Spleen (tissue), 11 donors: ENCODE measurements at regions not wholly inside any gene's neighbourhood (a gene's known extent, or its start where the extent isn't known, plus 50 kb on each side); places are given as distances from the start of the nearest gene placed in this dataset.

Source experiments
- DNase-seq: peaks from one replicate; pipeline ENCODE4 v3.0.0-alpha.2; 2020
- H3K27ac ChIP-seq, 8 donors: fragments of 200-600 bp; sonication (generic) in 7 of 8; 1 replicate in 4 of 8; 2 replicates in 4 of 8; pipeline versions ENCODE4 v1.5.0 to v1.8.0; 2016 to 2021; ENCODE audit warnings: inconsistent platforms in 4 of 8, mild to moderate bottlenecking in 4 of 8, moderate library complexity in 1 of 8
- H3K27me3 ChIP-seq, 7 donors: fragments of 200-600 bp; sonication (generic) in 6 of 7; replicated peaks in 1 of 7; 1 replicate in 4 of 7; 2 replicates in 3 of 7; pipeline versions ENCODE4 v1.5.0 to v1.8.0; 2016 to 2021; ENCODE audit warnings: inconsistent platforms in 3 of 7, mild to moderate bottlenecking in 1 of 7
- H3K36me3 ChIP-seq, 6 donors: fragments of 200-600 bp; sonication (generic) in 5 of 6; 1 replicate in 4 of 6; 2 replicates in 2 of 6; pipeline versions ENCODE4 v1.5.0 to v1.8.0; 2016 to 2021; ENCODE audit warnings: inconsistent platforms in 2 of 6
- H3K4me1 ChIP-seq, 6 donors: fragments of 200-600 bp; sonication (generic) in 5 of 6; 1 replicate in 3 of 6; 2 replicates in 3 of 6; pipeline versions ENCODE4 v1.5.0 to v1.8.0; 2016 to 2021; ENCODE audit warnings: inconsistent platforms in 3 of 6
- H3K4me3 ChIP-seq, 8 donors: fragments of 200-600 bp; sonication (generic) in 7 of 8; 1 replicate in 4 of 8; 2 replicates in 4 of 8; pipeline versions ENCODE4 v1.5.0 to v1.8.0; 2016 to 2021; ENCODE audit warnings: inconsistent platforms in 4 of 8, mild to moderate bottlenecking in 4 of 8, moderate library complexity in 2 of 8
- H3K9me3 ChIP-seq, 8 donors: fragments of 200-600 bp; sonication (generic) in 7 of 8; 1 replicate in 4 of 8; 2 replicates in 4 of 8; pipeline versions ENCODE4 v1.5.0 to v1.8.0; 2016 to 2021; ENCODE audit warnings: inconsistent platforms in 4 of 8
- CTCF ChIP-seq, 11 experiments: fragments of 200-600 bp in 7 of 11; fragments of 450-650 bp in 4 of 11; sonication (generic) in 4 of 11; IDR thresholded peaks in 8 of 11; conservative IDR thresholded peaks in 3 of 11; 1 replicate in 7 of 11; 2 replicates in 4 of 11; pipeline versions ENCODE4 v1.4.0 to v1.8.0; 2016 to 2021; ENCODE audit warnings: antibody characterized with exemption in 11 of 11, inconsistent platforms in 4 of 11, mild to moderate bottlenecking in 1 of 11
- POLR2A ChIP-seq, 3 donors: fragments of 450-650 bp; IDR thresholded peaks; one replicate each; pipeline ENCODE4 v1.5.1; 2017; ENCODE audit warnings: antibody characterized with exemption in 3 of 3, mild to moderate bottlenecking in 1 of 3
- POLR2AphosphoS5 ChIP-seq, 3 donors: sonication (generic); formaldehyde crosslinking; IDR thresholded peaks; one replicate each; pipeline ENCODE4 v1.5.1; 2017; ENCODE audit warnings: antibody characterized with exemption in 3 of 3
- WGBS, 5 donors: extraction: QIAGEN DNeasy Blood & Tissue Kit in 3 of 5; methylation state at CpG; one replicate each; pipeline versions ENCODE4 v1.1.5 to v1.1.7; 2013 to 2018; 5-methylcytosine and 5-hydroxymethylcytosine counted together
- intact Hi-C: fragments of 100-400 bp; cut with DNase I; formaldehyde crosslinking; loops from one replicate; pipeline ENCODE4 v1.15.0; 2023; ENCODE audit warnings: low total_unique reads
- donor health status: healthy with polysubstance abuse.
- donor health status: DM: no; HTN: no; CAD: no; lungs with moderate emphysema.
- donor health status: DM: no; HTN: no; CAD: no.
- donor health status: Bipolar disorder and iron deficiency.
- donor health status: healthy.
- donor health status: DM: no; HTN: no; CAD: no.
- donor health status: DM: yes; HTN: yes; CAD: no.

- TF ChIP-seq POLR2AphosphoS5 (IDR thresholded peaks at IDR 0.05) (no peak), CTCF (IDR thresholded peaks at IDR 0.05 in 8 of 11, conservative IDR thresholded peaks at IDR 0.05 in 3 of 11) (no peak), POLR2A (IDR thresholded peaks at IDR 0.05) (no peak)
- H3K4me3 ChIP-seq: no peak overlapping the region
- intact Hi-C loops: no loop called here
- WGBS, 5 donors: 91 to 95% (median 95%) methylated on average over 9 of the region's 9 CpGs
- no peaks in the 10 kb centered on the region for H3K9me3 ChIP-seq
- DNase-seq: no peak
- no peaks in the 10 kb centered on the region for H3K27me3 ChIP-seq
- peaks cover 0 to 9% (median 1%) of the 10 kb centered on the region in 6 donors for H3K36me3 ChIP-seq
- peaks cover 8 to 58% (median 29%) of the 10 kb centered on the region in 6 donors for H3K4me1 ChIP-seq
- no peak overlapping the region for H3K27ac ChIP-seq
Observed at GRCh38 chr6:144652292-144652891, 367.3 kb downstream of the UTRN start.

GRCh38 chr6:144653885-144654505 lies 368.9 kb downstream of the UTRN start:
- Histone ChIP-seq H3K9me3 (no peaks in the 10 kb centered on the region), H3K27ac (peak overlapping the region in 7 of 8 donors; percentile 11 to 69 (median 56)), H3K4me1 (peaks cover 8 to 64% (median 43%) of the 10 kb centered on the region in 6 donors), H3K4me3 (peak overlapping the region in 1 of 8 donors; percentile 12), H3K27me3 (no peaks in the 10 kb centered on the region), H3K36me3 (peaks cover 0 to 9% (median 0%) of the 10 kb centered on the region in 6 donors)
- intact Hi-C loops: no loop called here
- no peak for DNase-seq
- TF ChIP-seq CTCF (IDR thresholded peaks at IDR 0.05 in 8 of 11, conservative IDR thresholded peaks at IDR 0.05 in 3 of 11): no peak
- TF ChIP-seq POLR2A (IDR thresholded peaks at IDR 0.05): no peak
- TF ChIP-seq POLR2AphosphoS5 (IDR thresholded peaks at IDR 0.05): no peak
- WGBS, 5 donors: 31 to 44% (median 41%) methylated on average over 6 of the region's 6 CpGs

- WGBS, 5 donors: 52 to 70% (median 65%) methylated on average over 1 of the region's 1 CpG
- Histone ChIP-seq H3K27ac (peak overlapping the region in 6 of 8 donors; percentile 36 to 69 (median 56)), H3K27me3 (no peaks in the 10 kb centered on the region), H3K9me3 (no peaks in the 10 kb centered on the region), H3K36me3 (peaks cover 0 to 9% (median 0%) of the 10 kb centered on the region in 6 donors), H3K4me1 (peaks cover 8 to 69% (median 47%) of the 10 kb centered on the region in 6 donors), H3K4me3 (no peak overlapping the region)
- no peak for TF ChIP-seq POLR2AphosphoS5 (IDR thresholded peaks at IDR 0.05)
- TF ChIP-seq POLR2A (IDR thresholded peaks at IDR 0.05): no peak
- TF ChIP-seq CTCF (IDR thresholded peaks at IDR 0.05 in 8 of 11, conservative IDR thresholded peaks at IDR 0.05 in 3 of 11): no peak
- intact Hi-C loops: no loop called here
- DNase-seq: no peak
Observed at GRCh38 chr6:144654506-144654905, 369.4 kb downstream of the UTRN start.

GRCh38 chr6:144655376-144655775 lies 370.2 kb downstream of the UTRN start:
- WGBS, 5 donors: 85 to 98% (median 88%) methylated on average over 1 of the region's 1 CpG

More at GRCh38 chr6:144655376-144655775, 370.2 kb downstream of the UTRN start:
- peaks cover 11 to 78% (median 53%) of the 10 kb centered on the region in 6 donors for H3K4me1 ChIP-seq
- intact Hi-C loops: no loop called here
- no peaks in the 10 kb centered on the region for H3K27me3 ChIP-seq
- DNase-seq: no peak
- peaks cover 0 to 3% (median 0%) of the 10 kb centered on the region in 6 donors for H3K36me3 ChIP-seq
- H3K27ac ChIP-seq: peak overlapping the region in 1 of 8 donors; percentile 69
- TF ChIP-seq POLR2AphosphoS5 (IDR thresholded peaks at IDR 0.05) (no peak), CTCF (IDR thresholded peaks at IDR 0.05 in 8 of 11, conservative IDR thresholded peaks at IDR 0.05 in 3 of 11) (no peak), POLR2A (IDR thresholded peaks at IDR 0.05) (no peak)
- no peak overlapping the region for H3K4me3 ChIP-seq
- no peaks in the 10 kb centered on the region for H3K9me3 ChIP-seq
